Activated CD8-positive, alpha-beta memory T cell treated with anti-CD3 and anti-CD28 coated beads, Interleukin-2, amount 10 ng/mL, durations not matched to agents 7 days and 5 days (primary cell): ENCODE measurements at regions not wholly inside any gene's neighbourhood (a gene's known extent, or its start where the extent isn't known, plus 50 kb on each side); places are given as distances from the start of the nearest gene placed in this dataset.

Experiments
- ATAC-seq: fragments of 150-1000 bp; cut with Tn5 transposase; one replicate; pipeline ENCODE4 v1.10.0; 2021; ENCODE audit warnings: moderate library complexity
- CTCF ChIA-PET: fragments of 350-600 bp; sonication (Branson Sonifier 250); formaldehyde crosslinking; loops from one replicate; lab custom pipeline; 2021; ENCODE audit warnings: antibody characterized with exemption; lab: Charles Lee
- DNase-seq: peaks from one replicate; pipeline ENCODE4 v3.0.0-alpha.2; 2020
- H3K27ac Mint-ChIP-seq: one replicate; pipeline ENCODE4 v1.8.0; 2021; ENCODE audit warnings: mild to moderate bottlenecking, mixed read lengths
- H3K27me3 Mint-ChIP-seq: one replicate; pipeline ENCODE4 v1.8.0; 2021; ENCODE audit warnings: mixed read lengths
- H3K36me3 Mint-ChIP-seq: one replicate; pipeline ENCODE4 v1.8.0; 2021; ENCODE audit warnings: mild to moderate bottlenecking, mixed read lengths
- H3K4me1 Mint-ChIP-seq: one replicate; pipeline ENCODE4 v1.8.0; 2021; ENCODE audit warnings: mixed read lengths
- H3K4me3 Mint-ChIP-seq: one replicate; pipeline ENCODE4 v1.8.0; 2021; ENCODE audit warnings: mild to moderate bottlenecking, moderate library complexity, mixed read lengths
- H3K9me3 Mint-ChIP-seq: one replicate; pipeline ENCODE4 v1.8.0; 2022; ENCODE audit warnings: low read depth, mixed read lengths

DNA sequence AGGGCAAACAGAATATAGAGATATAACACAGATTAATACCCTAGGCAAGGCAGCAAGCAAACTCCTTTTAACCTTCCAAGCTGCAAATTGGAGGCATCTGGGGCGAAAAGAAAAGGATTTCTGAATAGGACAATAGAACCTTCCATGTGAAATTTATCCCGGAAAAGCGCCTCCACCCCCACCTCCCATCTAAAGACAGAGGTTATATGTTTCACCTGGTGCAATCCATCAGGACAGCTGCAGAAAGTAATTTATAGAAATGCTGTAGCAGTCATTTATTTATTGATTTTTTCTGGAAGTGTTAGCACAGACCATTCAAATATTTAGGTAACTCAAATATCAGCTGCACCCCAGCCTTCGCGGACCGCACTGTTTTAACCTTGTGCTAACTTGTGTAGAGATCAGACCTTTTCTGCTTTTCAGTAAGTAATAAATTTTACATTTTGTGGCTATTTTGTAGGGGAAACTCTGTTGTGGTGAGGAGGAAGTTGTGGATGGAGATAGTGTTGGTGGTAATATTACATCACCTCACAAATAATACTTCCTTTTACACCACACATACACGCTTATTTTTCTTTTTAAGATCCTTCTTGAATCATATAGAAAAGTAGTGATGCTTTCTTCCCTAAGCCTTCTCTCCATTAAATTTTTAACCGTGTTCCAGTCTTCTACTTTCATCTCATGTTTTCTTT lies 919.3 kb upstream of the CDH2 start:
- no peaks in the 10 kb centered on the region for H3K27me3 Mint-ChIP-seq
- H3K4me1 Mint-ChIP-seq, result no peaks in the 10 kb centered on the region
- no peak overlapping the region for H3K4me3 Mint-ChIP-seq
- no peak overlapping the region for H3K27ac Mint-ChIP-seq
- CTCF ChIA-PET, result no interaction called here
- H3K36me3 Mint-ChIP-seq, result no peaks in the 10 kb centered on the region
- DNase-seq (no peak), ATAC-seq (no peak)
- H3K9me3 Mint-ChIP-seq, result peaks cover 15% of the 10 kb centered on the region

GRCh38 chr18:29087616-29088246 lies 910.8 kb upstream of the CDH2 start:
- Mint-ChIP-seq H3K4me3 (no peak overlapping the region), H3K27me3 (no peaks in the 10 kb centered on the region), H3K9me3 (peaks cover 18% of the 10 kb centered on the region), H3K36me3 (no peaks in the 10 kb centered on the region), H3K27ac (no peak overlapping the region), H3K4me1 (no peaks in the 10 kb centered on the region)
- CTCF ChIA-PET, result no interaction called here
- DNase-seq (no peak), ATAC-seq (no peak)

GRCh38 chr18:29084120-29084519 lies 907.2 kb upstream of the CDH2 start:
- Mint-ChIP-seq H3K27ac (no peak overlapping the region), H3K27me3 (no peaks in the 10 kb centered on the region), H3K9me3 (peaks cover 16% of the 10 kb centered on the region), H3K4me1 (no peaks in the 10 kb centered on the region), H3K36me3 (no peaks in the 10 kb centered on the region), H3K4me3 (no peak overlapping the region)
- no peak for DNase-seq
- no peak for ATAC-seq
- CTCF ChIA-PET, result no interaction called here

- Mint-ChIP-seq H3K36me3 (no peaks in the 10 kb centered on the region), H3K27ac (no peak overlapping the region), H3K9me3 (peaks cover 12% of the 10 kb centered on the region), H3K27me3 (no peaks in the 10 kb centered on the region), H3K4me1 (no peaks in the 10 kb centered on the region), H3K4me3 (no peak overlapping the region)
- CTCF ChIA-PET, result no interaction called here
- DNase-seq (no peak), ATAC-seq (no peak)
Measured at GRCh38 chr18:29083545-29083944, 906.6 kb upstream of the CDH2 start.

DNA sequence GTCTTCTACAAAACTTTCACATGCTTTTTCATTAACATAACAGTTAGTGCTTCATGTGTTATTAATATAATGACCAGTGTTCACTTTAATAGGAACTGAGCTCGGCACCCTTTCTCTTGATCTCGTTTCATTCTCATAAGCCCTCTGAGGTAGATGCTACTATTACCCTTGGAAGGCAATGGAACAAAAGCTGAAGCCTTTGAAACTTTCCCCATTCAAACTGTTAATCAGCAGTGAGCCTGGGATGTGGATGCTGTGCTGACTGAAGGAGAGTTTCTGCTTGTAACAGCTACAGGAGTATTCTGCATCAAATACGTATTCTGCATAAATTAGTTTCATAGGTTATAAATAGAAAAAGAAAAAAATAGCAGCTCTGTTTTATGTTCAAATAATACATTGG lies 904.0 kb upstream of the CDH2 start:
- Mint-ChIP-seq H3K4me1 (no peaks in the 10 kb centered on the region), H3K9me3 (peaks cover 16% of the 10 kb centered on the region), H3K36me3 (no peaks in the 10 kb centered on the region), H3K27ac (no peak overlapping the region), H3K4me3 (no peak overlapping the region), H3K27me3 (no peaks in the 10 kb centered on the region)
- DNase-seq (no peak), ATAC-seq (no peak)
- CTCF ChIA-PET, result no interaction called here

GRCh38 chr18:29078273-29078672 lies 901.3 kb upstream of the CDH2 start:
- H3K27ac Mint-ChIP-seq, result no peak overlapping the region
- no peak overlapping the region for H3K4me3 Mint-ChIP-seq
- ATAC-seq, result no peak
- no peaks in the 10 kb centered on the region for H3K36me3 Mint-ChIP-seq
- H3K9me3 Mint-ChIP-seq, result peaks cover 16% of the 10 kb centered on the region
- CTCF ChIA-PET, result no interaction called here
- no peaks in the 10 kb centered on the region for H3K27me3 Mint-ChIP-seq
- no peak for DNase-seq
- H3K4me1 Mint-ChIP-seq, result no peaks in the 10 kb centered on the region

DNA sequence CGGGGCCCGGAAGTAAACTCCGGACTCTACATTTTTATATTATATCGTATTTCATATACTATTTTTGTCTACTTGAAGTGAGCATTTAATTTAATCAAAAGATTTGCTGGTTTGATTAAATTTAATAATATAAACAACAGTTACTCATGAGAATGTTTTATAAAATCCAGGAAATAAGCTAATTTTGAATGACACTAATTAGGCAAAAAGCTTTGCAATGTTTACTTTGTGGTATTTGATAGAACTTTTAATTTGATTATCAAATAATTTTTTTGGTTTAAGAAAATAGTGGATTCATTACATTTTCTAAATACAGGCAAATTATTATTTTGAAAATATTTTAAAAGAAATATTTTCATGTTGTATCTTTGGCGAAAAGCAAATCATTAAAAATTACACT lies 900.4 kb upstream of the CDH2 start:
- Mint-ChIP-seq H3K4me1 (no peaks in the 10 kb centered on the region), H3K4me3 (no peak overlapping the region), H3K27ac (no peak overlapping the region), H3K9me3 (peaks cover 11% of the 10 kb centered on the region), H3K27me3 (no peaks in the 10 kb centered on the region), H3K36me3 (no peaks in the 10 kb centered on the region)
- CTCF ChIA-PET, result no interaction called here
- ATAC-seq (no peak), DNase-seq (no peak)

GRCh38 chr18:29076645-29077044 lies 899.7 kb upstream of the CDH2 start:
- CTCF ChIA-PET, result no interaction called here
- ATAC-seq (no peak), DNase-seq (no peak)
- H3K27me3 Mint-ChIP-seq, result no peaks in the 10 kb centered on the region
- no peaks in the 10 kb centered on the region for H3K36me3 Mint-ChIP-seq
- H3K27ac Mint-ChIP-seq, result no peak overlapping the region
- H3K4me3 Mint-ChIP-seq, result no peak overlapping the region
- H3K9me3 Mint-ChIP-seq, result peaks cover 11% of the 10 kb centered on the region
- no peaks in the 10 kb centered on the region for H3K4me1 Mint-ChIP-seq

DNA sequence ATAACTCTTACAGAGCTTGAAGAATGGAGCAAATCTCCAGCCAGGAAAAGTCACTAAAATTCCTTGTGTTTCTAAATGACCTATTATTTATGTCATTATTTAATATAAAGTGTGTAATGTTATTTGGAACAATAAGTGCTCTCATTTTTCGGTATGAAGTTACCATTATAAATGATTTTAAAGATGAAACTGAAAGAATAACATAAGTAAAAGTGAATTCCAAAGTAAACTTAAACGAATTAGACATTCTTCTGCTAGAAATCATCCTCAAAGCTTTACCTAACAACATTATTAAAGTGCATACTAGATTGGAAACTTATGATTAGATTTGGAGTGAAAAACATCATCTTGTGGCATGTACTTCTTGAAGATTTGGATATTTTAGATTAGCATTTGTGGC lies 897.2 kb upstream of the CDH2 start:
- no peak overlapping the region for H3K4me3 Mint-ChIP-seq
- ATAC-seq, result no peak
- no peak overlapping the region for H3K27ac Mint-ChIP-seq
- H3K27me3 Mint-ChIP-seq, result no peaks in the 10 kb centered on the region
- H3K36me3 Mint-ChIP-seq, result no peaks in the 10 kb centered on the region
- DNase-seq, result no peak
- no peaks in the 10 kb centered on the region for H3K4me1 Mint-ChIP-seq
- CTCF ChIA-PET, result no interaction called here
- H3K9me3 Mint-ChIP-seq, result peaks cover 14% of the 10 kb centered on the region

- Mint-ChIP-seq H3K4me3 (no peak overlapping the region), H3K36me3 (no peaks in the 10 kb centered on the region), H3K4me1 (no peaks in the 10 kb centered on the region), H3K9me3 (peaks cover 13% of the 10 kb centered on the region), H3K27me3 (no peaks in the 10 kb centered on the region), H3K27ac (no peak overlapping the region)
- ATAC-seq (no peak), DNase-seq (no peak)
- CTCF ChIA-PET, result no interaction called here
Measured at GRCh38 chr18:29071869-29072268, 894.9 kb upstream of the CDH2 start.

DNA sequence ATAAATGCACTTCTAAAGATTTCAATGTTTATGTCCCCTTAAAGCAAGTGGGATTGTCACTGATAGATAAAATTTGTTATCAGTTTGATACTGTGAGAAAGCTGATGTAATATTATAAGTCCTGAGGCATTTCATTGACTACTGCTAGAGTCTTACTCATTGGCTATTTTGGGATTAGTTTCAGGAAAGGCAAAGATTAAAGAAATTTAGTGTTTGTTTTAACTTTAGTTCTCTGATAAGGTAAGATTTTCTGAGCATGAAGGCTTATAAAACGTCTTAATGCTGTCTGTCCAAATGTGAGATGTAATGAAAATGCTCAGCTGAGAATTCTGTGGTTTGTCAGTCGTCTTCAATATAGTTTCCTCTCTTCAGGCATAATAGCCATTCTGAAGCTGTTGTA lies 886.4 kb upstream of the CDH2 start:
- no peaks in the 10 kb centered on the region for H3K36me3 Mint-ChIP-seq
- H3K27me3 Mint-ChIP-seq, result no peaks in the 10 kb centered on the region
- no peak for ATAC-seq
- H3K9me3 Mint-ChIP-seq, result peaks cover 29% of the 10 kb centered on the region
- no peaks in the 10 kb centered on the region for H3K4me1 Mint-ChIP-seq
- no peak overlapping the region for H3K4me3 Mint-ChIP-seq
- no peak overlapping the region for H3K27ac Mint-ChIP-seq
- CTCF ChIA-PET, result no interaction called here
- no peak for DNase-seq

- peaks cover 27% of the 10 kb centered on the region for H3K9me3 Mint-ChIP-seq
- H3K36me3 Mint-ChIP-seq, result no peaks in the 10 kb centered on the region
Measured at GRCh38 chr18:29062921-29063320, 886.0 kb upstream of the CDH2 start.

GRCh38 chr18:29060349-29060748 lies 883.4 kb upstream of the CDH2 start:
- H3K9me3 Mint-ChIP-seq, result peaks cover 23% of the 10 kb centered on the region
- DNase-seq (no peak), ATAC-seq (no peak)
- CTCF ChIA-PET, result no interaction called here
- H3K4me1 Mint-ChIP-seq, result no peaks in the 10 kb centered on the region
- no peak overlapping the region for H3K4me3 Mint-ChIP-seq
- no peaks in the 10 kb centered on the region for H3K36me3 Mint-ChIP-seq
- H3K27ac Mint-ChIP-seq, result no peak overlapping the region
- no peaks in the 10 kb centered on the region for H3K27me3 Mint-ChIP-seq

More at GRCh38 chr18:29062921-29063320, 886.0 kb upstream of the CDH2 start:
- CTCF ChIA-PET, result no interaction called here
- DNase-seq (no peak), ATAC-seq (no peak)
- Mint-ChIP-seq H3K27ac (no peak overlapping the region), H3K4me1 (no peaks in the 10 kb centered on the region), H3K27me3 (no peaks in the 10 kb centered on the region), H3K4me3 (no peak overlapping the region)

GRCh38 chr18:29057703-29058102 lies 880.8 kb upstream of the CDH2 start:
- H3K9me3 Mint-ChIP-seq, result peaks cover 20% of the 10 kb centered on the region

More at GRCh38 chr18:29057703-29058102, 880.8 kb upstream of the CDH2 start:
- H3K36me3 Mint-ChIP-seq, result no peaks in the 10 kb centered on the region
- H3K27ac Mint-ChIP-seq, result no peak overlapping the region
- no peak overlapping the region for H3K4me3 Mint-ChIP-seq
- CTCF ChIA-PET, result no interaction called here
- ATAC-seq, result no peak
- H3K27me3 Mint-ChIP-seq, result no peaks in the 10 kb centered on the region
- no peaks in the 10 kb centered on the region for H3K4me1 Mint-ChIP-seq
- DNase-seq, result no peak
